Activated B cell treated with CpG ODN at 0.5 μM for 24 hours (primary cell): ENCODE measurements at regions not wholly inside any gene's neighbourhood (a gene's known extent, or its start where the extent isn't known, plus 50 kb on each side); places are given as distances from the start of the nearest gene placed in this dataset.

Source experiments
- ATAC-seq: fragments of 200-7000 bp; cut with Tn5 transposase; one replicate; pipeline ENCODE4 v1.10.0; 2021; ENCODE audit warnings: low read depth, mild to moderate bottlenecking, moderate library complexity
- CTCF ChIA-PET: fragments of 350-600 bp; sonication (Branson Sonifier 250); formaldehyde crosslinking; loops from one replicate; lab custom pipeline; 2021; ENCODE audit warnings: antibody characterized with exemption; lab: Charles Lee
- POLR2A ChIA-PET: fragments of 350-600 bp; sonication (Branson Sonifier 250); formaldehyde crosslinking; loops from one replicate; lab custom pipeline; 2021; ENCODE audit warnings: antibody characterized with exemption; lab: Charles Lee
- DNase-seq: peaks from one replicate; pipeline ENCODE4 v3.0.0; 2022
- H3K27ac Mint-ChIP-seq: one replicate; pipeline ENCODE4 v1.8.0; 2020; ENCODE audit warnings: mixed read lengths
- H3K27me3 Mint-ChIP-seq: one replicate; pipeline ENCODE4 v1.8.0; 2021; ENCODE audit warnings: mixed read lengths
- H3K36me3 Mint-ChIP-seq: one replicate; pipeline ENCODE4 v1.8.0; 2021; ENCODE audit warnings: low read depth, mixed read lengths
- H3K4me1 Mint-ChIP-seq: one replicate; pipeline ENCODE4 v1.8.0; 2021; ENCODE audit warnings: mixed read lengths
- H3K4me3 Mint-ChIP-seq: one replicate; pipeline ENCODE4 v1.8.0; 2020; ENCODE audit warnings: mild to moderate bottlenecking, mixed read lengths
- H3K9me3 Mint-ChIP-seq: one replicate; pipeline ENCODE4 v1.8.0; 2020; ENCODE audit warnings: mixed read lengths
- CTCF ChIP-seq: fragments of 200-600 bp; IDR thresholded peaks from one replicate; pipeline ENCODE4 v1.8.0; 2022; ENCODE audit warnings: antibody characterized with exemption, mild to moderate bottlenecking
- intact Hi-C: fragments of 100-400 bp; cut with micrococcal nuclease; formaldehyde crosslinking; loops from one replicate; pipeline ENCODE4 v1.15.1; 2024

GRCh38 chr13:50195045-50195444 lies 179.8 kb downstream of the KCNRG start:
- H3K4me1 Mint-ChIP-seq, result no peaks in the 10 kb centered on the region
- intact Hi-C loops, result no loop called here
- no peaks in the 10 kb centered on the region for H3K27me3 Mint-ChIP-seq
- H3K9me3 Mint-ChIP-seq, result no peaks in the 10 kb centered on the region
- CTCF ChIA-PET, result interaction anchor here (1.5 kb wide), 1 partner anchor 27 kb away, joined by 4 read pairs; no protein-coding TSS in a partner anchor
- ATAC-seq (no peak), DNase-seq (no peak)
- no peak for TF ChIP-seq CTCF
- POLR2A ChIA-PET, result interaction anchor here (1.3 to 1.4 kb wide), 2 partner anchors 10 to 28 kb away, joined by 3 read pairs; no protein-coding TSS in a partner anchor
- no peak overlapping the region for H3K27ac Mint-ChIP-seq
- no peaks in the 10 kb centered on the region for H3K36me3 Mint-ChIP-seq
- no peak overlapping the region for H3K4me3 Mint-ChIP-seq

GRCh38 chr13:50196118-50196517 lies 180.9 kb downstream of the KCNRG start:
- H3K4me1 Mint-ChIP-seq, result no peaks in the 10 kb centered on the region
- no peak overlapping the region for H3K27ac Mint-ChIP-seq
- TF ChIP-seq CTCF, result no peak
- ATAC-seq (no peak), DNase-seq (no peak)
- H3K36me3 Mint-ChIP-seq, result no peaks in the 10 kb centered on the region
- intact Hi-C loops, result no loop called here
- POLR2A ChIA-PET, result no interaction called here
- no peak overlapping the region for H3K4me3 Mint-ChIP-seq
- no peaks in the 10 kb centered on the region for H3K9me3 Mint-ChIP-seq
- H3K27me3 Mint-ChIP-seq, result no peaks in the 10 kb centered on the region
- CTCF ChIA-PET, result interaction anchor here (1.5 kb wide), 1 partner anchor 28 kb away, joined by 4 read pairs; no protein-coding TSS in a partner anchor

GRCh38 chr13:50197705-50198104 lies 182.5 kb downstream of the KCNRG start:
- intact Hi-C loops, result no loop called here
- POLR2A ChIA-PET, result no interaction called here
- H3K27ac Mint-ChIP-seq, result no peak overlapping the region
- no peaks in the 10 kb centered on the region for H3K4me1 Mint-ChIP-seq
- DNase-seq (no peak), ATAC-seq (no peak)
- no peak for TF ChIP-seq CTCF
- no peaks in the 10 kb centered on the region for H3K9me3 Mint-ChIP-seq
- no peak overlapping the region for H3K4me3 Mint-ChIP-seq
- H3K36me3 Mint-ChIP-seq, result no peaks in the 10 kb centered on the region
- CTCF ChIA-PET, result no interaction called here
- H3K27me3 Mint-ChIP-seq, result no peaks in the 10 kb centered on the region

GRCh38 chr13:50198508-50198907 lies 183.3 kb downstream of the KCNRG start:
- Mint-ChIP-seq H3K27ac (no peak overlapping the region), H3K27me3 (no peaks in the 10 kb centered on the region), H3K36me3 (no peaks in the 10 kb centered on the region), H3K9me3 (no peaks in the 10 kb centered on the region), H3K4me3 (no peak overlapping the region), H3K4me1 (no peaks in the 10 kb centered on the region)
- no peak for DNase-seq
- TF ChIP-seq CTCF, result no peak
- ChIA-PET CTCF (no interaction called here), POLR2A (no interaction called here)
- ATAC-seq, result no peak
- intact Hi-C loops, result no loop called here

- H3K4me3 Mint-ChIP-seq, result no peak overlapping the region
- DNase-seq, result no peak
- no peaks in the 10 kb centered on the region for H3K9me3 Mint-ChIP-seq
- no peaks in the 10 kb centered on the region for H3K4me1 Mint-ChIP-seq
- intact Hi-C loops, result no loop called here
- H3K36me3 Mint-ChIP-seq, result no peaks in the 10 kb centered on the region
- H3K27me3 Mint-ChIP-seq, result no peaks in the 10 kb centered on the region
- ChIA-PET POLR2A (no interaction called here), CTCF (no interaction called here)
- ATAC-seq, result no peak
- H3K27ac Mint-ChIP-seq, result no peak overlapping the region
- no peak for TF ChIP-seq CTCF
These were observed 185.3 kb downstream of the KCNRG start for GRCh38 chr13:50200569-50200968.
